PC-3 (cell line): ENCODE measurements at regions not wholly inside any gene's neighbourhood (a gene's known extent, or its start where the extent isn't known, plus 50 kb on each side); places are given as distances from the start of the nearest gene placed in this dataset.

Experiments
- ATAC-seq: fragments of 200-7000 bp; cut with Tn5 transposase; 2 replicates; pipeline ENCODE4 v1.9.1; 2020; ENCODE audit warnings: mild to moderate bottlenecking, moderate library complexity
- BruUV-seq: library from RNA; stranded (reverse); fragments of 400-500 nt; replicated peaks from 2 replicates; lab custom pipeline; 2021; lab: Mats Ljungman, UMichigan
- CTCF ChIA-PET: fragments of 300-600 bp; sonication (Branson Sonifier 250); formaldehyde crosslinking; loops from one replicate; lab custom pipeline; 2022; ENCODE audit warnings: antibody characterized with exemption; lab: Charles Lee
- POLR2A ChIA-PET: fragments of 300-600 bp; sonication (Branson Sonifier 250); formaldehyde crosslinking; loops from one replicate; lab custom pipeline; 2022; ENCODE audit warnings: antibody characterized with exemption; ENCODE audit not compliant: unreplicated experiment; lab: Charles Lee
- DNase-seq: peaks from one replicate; pipeline ENCODE4 v3.0.0-alpha.2; 2015
- H2AFZ ChIP-seq: fragments of 300-600 bp; sonication (generic); 2 replicates; pipeline ENCODE4 v1.6.0; 2016; ENCODE audit warnings: antibody characterized with exemption, low read length
- H3F3A ChIP-seq: fragments of 300-600 bp; sonication (generic); one replicate; pipeline ENCODE4 v1.6.0; 2017; ENCODE audit warnings: antibody characterized with exemption, low read length, control low read depth, mild to moderate bottlenecking; ENCODE audit not compliant: unreplicated experiment
- H3K27ac ChIP-seq: fragments of 300-600 bp; sonication (generic); 2 replicates; pipeline ENCODE4 v1.5.1; 2016; ENCODE audit warnings: mild to moderate bottlenecking, low read length
- H3K27me3 ChIP-seq: fragments of 300-600 bp; sonication (generic); 2 replicates; pipeline ENCODE4 v1.6.1; 2016; ENCODE audit warnings: low read length, mixed read lengths
- H3K36me3 ChIP-seq: fragments of 300-600 bp; sonication (generic); 2 replicates; pipeline ENCODE4 v1.6.1; 2016; ENCODE audit warnings: low read depth, mixed run types, low read length, mixed read lengths
- H3K4me1 ChIP-seq: fragments of 300-600 bp; sonication (generic); 2 replicates; pipeline ENCODE4 v1.5.1; 2016; ENCODE audit warnings: low read length; ENCODE audit not compliant: insufficient read depth
- H3K4me2 ChIP-seq: fragments of 300-600 bp; sonication (generic); 2 replicates; pipeline ENCODE4 v1.6.0; 2016; ENCODE audit warnings: low read length
- H3K4me3 ChIP-seq: fragments of 300-600 bp; sonication (generic); 2 replicates; pipeline ENCODE4 v1.5.1; 2016; ENCODE audit warnings: mild to moderate bottlenecking, low read length, mixed read lengths
- H3K79me2 ChIP-seq: fragments of 300-600 bp; sonication (generic); 2 replicates; pipeline ENCODE4 v1.6.1; 2017; ENCODE audit warnings: low read length, mixed read lengths
- H3K9ac ChIP-seq: fragments of 300-600 bp; sonication (generic); 2 replicates; pipeline ENCODE4 v1.6.0; 2016; ENCODE audit warnings: mild to moderate bottlenecking, low read length
- H3K9me2 ChIP-seq: fragments of 300-600 bp; sonication (generic); replicated peaks from 2 replicates; pipeline ENCODE4 v1.6.1; 2016; ENCODE audit warnings: mixed run types, low read length, mixed read lengths
- H3K9me3 ChIP-seq: fragments of 300-600 bp; sonication (generic); 2 replicates; pipeline ENCODE4 v1.6.1; 2016; ENCODE audit warnings: low read length, mixed read lengths
- H4K20me1 ChIP-seq: fragments of 300-600 bp; sonication (generic); 2 replicates; pipeline ENCODE4 v1.6.1; 2016; ENCODE audit warnings: low read length, mixed read lengths
- EZH2 ChIP-seq: fragments of 300-600 bp; sonication (generic); IDR thresholded peaks from one replicate; pipeline ENCODE4 v1.6.1; 2017; ENCODE audit warnings: antibody characterized with exemption, mild to moderate bottlenecking, low read length; ENCODE audit not compliant: unreplicated experiment
- EZH2phosphoT487 ChIP-seq: fragments of 300-600 bp; sonication (generic); IDR thresholded peaks from 2 replicates; pipeline ENCODE4 v1.6.1; 2018; ENCODE audit warnings: mild to moderate bottlenecking, antibody characterized with exemption, low read length, borderline replicate concordance
- intact Hi-C: fragments of 100-400 bp; cut with micrococcal nuclease; formaldehyde crosslinking; loops from 2 replicates; pipeline ENCODE4 v1.9.0; 2023
- TF ChIP-seq, protein P1 (sequence below): fragments of 300-600 bp; sonication (generic); conservative IDR thresholded peaks from 2 replicates; pipeline ENCODE4 v1.5.1; 2017; ENCODE audit warnings: antibody characterized with exemption, low read depth, mild to moderate bottlenecking, low read length

DNA sequence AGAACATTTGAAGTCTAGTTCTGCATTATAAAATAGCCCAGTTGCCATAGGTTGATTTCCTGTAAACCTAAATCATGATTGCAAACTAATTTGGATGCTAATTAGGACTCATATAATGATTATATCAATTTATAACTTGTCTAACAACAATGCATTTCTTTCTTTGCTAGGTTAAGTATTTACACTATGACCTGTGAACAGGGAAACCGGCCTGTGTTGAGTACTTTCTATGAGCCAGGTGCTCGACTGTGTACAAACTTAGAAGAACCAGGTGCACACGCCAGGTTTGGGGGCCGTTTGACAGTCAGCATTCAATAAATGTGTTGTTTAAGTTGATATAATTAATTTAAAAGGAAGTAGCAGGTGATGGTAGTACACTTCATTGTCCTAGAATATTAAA is 203.1 kb downstream of the TM9SF2 start:
- POLR2A ChIA-PET, result no interaction called here
- H3F3A ChIP-seq, result no peaks in the 10 kb centered on the region
- H3K9me3 ChIP-seq, result no peaks in the 10 kb centered on the region
- no peak overlapping the region for H3K27ac ChIP-seq
- TF ChIP-seq EZH2 (no peak), EZH2phosphoT487 (no peak)
- TF ChIP-seq, protein P1, sequence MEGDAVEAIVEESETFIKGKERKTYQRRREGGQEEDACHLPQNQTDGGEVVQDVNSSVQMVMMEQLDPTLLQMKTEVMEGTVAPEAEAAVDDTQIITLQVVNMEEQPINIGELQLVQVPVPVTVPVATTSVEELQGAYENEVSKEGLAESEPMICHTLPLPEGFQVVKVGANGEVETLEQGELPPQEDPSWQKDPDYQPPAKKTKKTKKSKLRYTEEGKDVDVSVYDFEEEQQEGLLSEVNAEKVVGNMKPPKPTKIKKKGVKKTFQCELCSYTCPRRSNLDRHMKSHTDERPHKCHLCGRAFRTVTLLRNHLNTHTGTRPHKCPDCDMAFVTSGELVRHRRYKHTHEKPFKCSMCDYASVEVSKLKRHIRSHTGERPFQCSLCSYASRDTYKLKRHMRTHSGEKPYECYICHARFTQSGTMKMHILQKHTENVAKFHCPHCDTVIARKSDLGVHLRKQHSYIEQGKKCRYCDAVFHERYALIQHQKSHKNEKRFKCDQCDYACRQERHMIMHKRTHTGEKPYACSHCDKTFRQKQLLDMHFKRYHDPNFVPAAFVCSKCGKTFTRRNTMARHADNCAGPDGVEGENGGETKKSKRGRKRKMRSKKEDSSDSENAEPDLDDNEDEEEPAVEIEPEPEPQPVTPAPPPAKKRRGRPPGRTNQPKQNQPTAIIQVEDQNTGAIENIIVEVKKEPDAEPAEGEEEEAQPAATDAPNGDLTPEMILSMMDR, result no peak
- H3K36me3 ChIP-seq, result no peaks in the 10 kb centered on the region
- no peak overlapping the region for H3K4me2 ChIP-seq
- CTCF ChIA-PET, result interaction anchor here (0.8 kb wide), 1 partner anchor 28 kb away, joined by 3 read pairs; no protein-coding TSS in a partner anchor
- H3K4me1 ChIP-seq, result no peaks in the 10 kb centered on the region
- no peaks in the 10 kb centered on the region for H4K20me1 ChIP-seq
- no peak overlapping the region for H3K4me3 ChIP-seq
- intact Hi-C loops, result no loop called here
- DNase-seq, result no peak
- ATAC-seq, result no peak
- no peak overlapping the region for H3K9ac ChIP-seq
- no peaks in the 10 kb centered on the region for H3K79me2 ChIP-seq
- H3K27me3 ChIP-seq, result no peaks in the 10 kb centered on the region
- no TSS peak for BruUV-seq
- H3K9me2 ChIP-seq, result no peaks in the 10 kb centered on the region
- no peak overlapping the region for H2AFZ ChIP-seq

DNA sequence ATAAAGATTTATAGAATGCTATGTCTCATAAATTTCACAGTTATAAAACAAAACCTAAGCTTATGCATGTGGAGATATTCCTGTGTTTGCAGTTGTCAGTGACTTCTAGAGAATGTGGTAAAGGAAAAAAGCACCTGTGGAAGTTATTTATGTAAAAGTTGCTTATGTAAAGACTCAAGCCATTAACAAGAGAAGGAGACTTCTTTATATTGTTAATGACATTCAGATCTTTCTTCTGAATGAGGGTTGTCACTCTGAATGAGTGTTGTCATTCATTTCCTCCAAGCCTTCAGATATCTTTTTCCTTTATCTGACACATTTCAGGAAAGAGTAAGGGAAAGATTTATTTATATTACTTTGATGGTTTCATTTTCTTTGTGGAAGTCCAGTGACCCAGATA is 202.6 kb downstream of the TM9SF2 start:
- intact Hi-C loops, result no loop called here
- Histone ChIP-seq H3K4me2 (no peak overlapping the region), H3K79me2 (no peaks in the 10 kb centered on the region), H3K4me3 (no peak overlapping the region), H3K9me2 (no peaks in the 10 kb centered on the region), H3K27ac (no peak overlapping the region), H3K27me3 (no peaks in the 10 kb centered on the region), H3K9ac (no peak overlapping the region), H2AFZ (no peak overlapping the region), H3K36me3 (no peaks in the 10 kb centered on the region), H3K9me3 (no peaks in the 10 kb centered on the region), H4K20me1 (no peaks in the 10 kb centered on the region), H3K4me1 (no peaks in the 10 kb centered on the region), H3F3A (no peaks in the 10 kb centered on the region)
- no TSS peak for BruUV-seq
- ChIA-PET POLR2A (no interaction called here), CTCF (interaction anchor here (0.8 kb wide), 1 partner anchor 28 kb away, joined by 3 read pairs; no protein-coding TSS in a partner anchor)
- DNase-seq (no peak), ATAC-seq (no peak)
- TF ChIP-seq, protein P1, result no peak
- no peak for TF ChIP-seq EZH2
- TF ChIP-seq EZH2phosphoT487, result no peak

DNA sequence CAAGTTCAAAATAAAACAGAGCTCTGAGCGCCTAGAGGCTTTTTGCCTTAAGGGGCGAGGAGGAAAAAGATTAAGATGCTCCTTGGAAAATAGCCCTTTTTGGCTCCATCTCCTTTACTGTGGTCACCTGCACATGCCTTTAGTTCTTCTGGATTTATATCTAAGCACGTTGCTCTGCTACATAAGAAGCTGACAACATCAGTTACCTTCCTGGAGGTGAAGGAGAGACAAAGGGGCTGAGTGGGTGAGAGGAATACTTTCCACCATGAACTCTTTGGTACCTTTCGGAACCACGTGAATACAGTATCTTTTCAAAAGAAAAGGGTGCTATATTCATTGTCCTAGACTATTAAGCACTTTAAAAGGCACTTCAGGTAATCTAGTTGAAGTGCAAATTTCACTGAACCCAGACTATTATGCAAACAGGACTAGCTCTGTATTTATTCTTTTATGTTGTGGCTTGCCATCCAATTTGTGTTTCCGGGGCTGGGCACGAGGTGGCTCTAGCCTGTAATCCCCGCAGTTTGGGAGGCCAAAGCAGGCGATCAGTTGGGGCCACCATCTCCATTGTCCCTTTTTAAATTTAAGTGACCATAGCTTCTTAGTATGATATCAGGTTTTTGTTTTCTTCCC is 201.5 kb downstream of the TM9SF2 start:
- no peak overlapping the region for H3K9ac ChIP-seq
- H4K20me1 ChIP-seq, result no peaks in the 10 kb centered on the region
- no peak overlapping the region for H3K27ac ChIP-seq
- BruUV-seq, result no TSS peak
- ATAC-seq (no peak), DNase-seq (no peak)
- H3K4me1 ChIP-seq, result no peaks in the 10 kb centered on the region
- no peaks in the 10 kb centered on the region for H3K36me3 ChIP-seq
- intact Hi-C loops, result no loop called here
- no peak overlapping the region for H2AFZ ChIP-seq
- H3K27me3 ChIP-seq, result no peaks in the 10 kb centered on the region
- ChIA-PET CTCF (interaction anchor here (0.6 kb wide), 1 partner anchor 301 kb away, joined by 5 read pairs; no protein-coding TSS in a partner anchor), POLR2A (no interaction called here)
- no peak overlapping the region for H3K4me3 ChIP-seq
- H3F3A ChIP-seq, result no peaks in the 10 kb centered on the region
- H3K9me3 ChIP-seq, result no peaks in the 10 kb centered on the region
- TF ChIP-seq, protein P1, result no peak
- TF ChIP-seq EZH2phosphoT487 (no peak), EZH2 (no peak)
- H3K4me2 ChIP-seq, result no peak overlapping the region
- no peaks in the 10 kb centered on the region for H3K9me2 ChIP-seq
- no peaks in the 10 kb centered on the region for H3K79me2 ChIP-seq
